NCI-H446 (cell line): ENCODE measurements at regions not wholly inside any gene's neighbourhood (a gene's known extent, or its start where the extent isn't known, plus 50 kb on each side); places are given as distances from the start of the nearest gene placed in this dataset.
"Not testable (repeated sequence)": the region's sequence is repeated elsewhere in the genome, so short reads cannot be mapped to it uniquely, and the experiment has no call there.

ENCODE experiments used
- DNase-seq, 2 experiments: peaks; one replicate each; lab custom pipeline; 2025; lab: John Stamatoyannopoulos, UW

GRCh38 chr14:59116984-59117415 is 71.5 kb upstream of the DAAM1 start:
- DNase-seq: no peak

GRCh38 chr14:59117754-59118528 is 70.5 kb upstream of the DAAM1 start:
- no peak for DNase-seq

- no peak for DNase-seq
These were observed 67.5 kb upstream of the DAAM1 start for GRCh38 chr14:59120921-59121320.

GRCh38 chr14:59123531-59123930 is 64.9 kb upstream of the DAAM1 start:
- DNase-seq: peak in 1 of 2 experiments; percentile 23

- DNase-seq: peak; percentile 23 to 34
These were observed 64.5 kb upstream of the DAAM1 start for GRCh38 chr14:59123975-59124374.

- DNase-seq: no peak
These were observed 63.3 kb upstream of the DAAM1 start for GRCh38 chr14:59125156-59125555.

- DNase-seq: peak; percentile 29 to 69
These were observed 61.6 kb upstream of the DAAM1 start for GRCh38 chr14:59126714-59127436.

- DNase-seq: no peak
These were observed 61.1 kb upstream of the DAAM1 start for GRCh38 chr14:59127437-59127732.

- no peak for DNase-seq
These were observed 58.0 kb upstream of the DAAM1 start for GRCh38 chr14:59130462-59130861.

GRCh38 chr14:59131938-59132795 is 56.3 kb upstream of the DAAM1 start:
- no peak for DNase-seq

- no peak for DNase-seq
These were observed 55.5 kb upstream of the DAAM1 start for GRCh38 chr14:59132796-59133494.

GRCh38 chr14:59133709-59134108 is 54.8 kb upstream of the DAAM1 start:
- DNase-seq: no peak

GRCh38 chr14:59134307-59134706 is 54.2 kb upstream of the DAAM1 start:
- no peak for DNase-seq

GRCh38 chr14:59137256-59137655 is 51.2 kb upstream of the DAAM1 start:
- no peak for DNase-seq

GRCh38 chr14:59138576-59138975 is 49.9 kb upstream of the DAAM1 start:
- not testable (repeated sequence) for DNase-seq
